Urothelium cell line (cell line): ENCODE measurements at regions not wholly inside any gene's neighbourhood (a gene's known extent, or its start where the extent isn't known, plus 50 kb on each side); places are given as distances from the start of the nearest gene placed in this dataset.

Source experiments
- DNase-seq: peaks from one replicate; pipeline ENCODE4 v3.0.0; 2011; ENCODE audit warnings: low spot score, mixed read lengths
- FAIRE-seq: peaks from 2 replicates; lab custom pipeline; 2011; peaks lifted over from hg19 to GRCh38; lab: Jason Lieb, UNC

- DNase-seq = no peak
- no peak for FAIRE-seq
Observed at GRCh38 chr20:40457404-40457803, 231.6 kb downstream of the MAFB start.

- no peak for FAIRE-seq
- DNase-seq = no peak
Observed at GRCh38 chr20:40452758-40453157, 236.3 kb downstream of the MAFB start.

GRCh38 chr20:40451552-40451951 is 237.5 kb downstream of the MAFB start:
- DNase-seq (no peak), FAIRE-seq (no peak)

GRCh38 chr20:40449974-40450616 is 238.9 kb downstream of the MAFB start:
- no peak for FAIRE-seq
- no peak for DNase-seq

- DNase-seq (no peak), FAIRE-seq (peak; percentile 55)
Observed at GRCh38 chr20:40449144-40449690, 239.8 kb downstream of the MAFB start.

- no peak for DNase-seq
- FAIRE-seq = no peak
Observed at GRCh38 chr20:40446888-40447287, 242.1 kb downstream of the MAFB start.

GRCh38 chr20:40444516-40444915 is 244.5 kb downstream of the MAFB start:
- DNase-seq = no peak
- no peak for FAIRE-seq

- DNase-seq (no peak), FAIRE-seq (no peak)
Observed at GRCh38 chr20:40443753-40444152, 245.3 kb downstream of the MAFB start.

- FAIRE-seq (no peak), DNase-seq (peak; percentile 43)
Observed at GRCh38 chr20:40442181-40442963, 246.7 kb downstream of the MAFB start.

- DNase-seq = no peak
- FAIRE-seq = no peak
Observed at GRCh38 chr20:40441771-40442170, 247.3 kb downstream of the MAFB start.

- no peak for FAIRE-seq
Observed at GRCh38 chr20:40438161-40438830, 250.7 kb downstream of the MAFB start.

GRCh38 chr20:40436011-40436410 is 253.0 kb downstream of the MAFB start:
- FAIRE-seq = no peak
- DNase-seq = no peak

More at GRCh38 chr20:40438161-40438830, 250.7 kb downstream of the MAFB start:
- no peak for DNase-seq

- FAIRE-seq (no peak), DNase-seq (no peak)
Observed at GRCh38 chr20:40435146-40435895, 253.7 kb downstream of the MAFB start.

- DNase-seq (no peak), FAIRE-seq (no peak)
Observed at GRCh38 chr20:40434122-40434521, 254.9 kb downstream of the MAFB start.

- DNase-seq = no peak
Observed at GRCh38 chr20:40433341-40433861, 255.6 kb downstream of the MAFB start.

GRCh38 chr20:40431611-40432010 is 257.4 kb downstream of the MAFB start:
- peak; percentile 73 for DNase-seq
- FAIRE-seq = no peak

More at GRCh38 chr20:40433341-40433861, 255.6 kb downstream of the MAFB start:
- no peak for FAIRE-seq

GRCh38 chr20:40431112-40431511 is 257.9 kb downstream of the MAFB start:
- DNase-seq = no peak

GRCh38 chr20:40427026-40427425 is 262.0 kb downstream of the MAFB start:
- DNase-seq (no peak), FAIRE-seq (no peak)

More at GRCh38 chr20:40431112-40431511, 257.9 kb downstream of the MAFB start:
- FAIRE-seq = no peak

GRCh38 chr20:40424695-40425094 is 264.3 kb downstream of the MAFB start:
- FAIRE-seq = peak; percentile 13

GRCh38 chr20:40422656-40423055 is 266.4 kb downstream of the MAFB start:
- DNase-seq (no peak), FAIRE-seq (no peak)

More at GRCh38 chr20:40424695-40425094, 264.3 kb downstream of the MAFB start:
- no peak for DNase-seq
